ENCODE measurements at regions not wholly inside any gene's neighbourhood (a gene's known extent, or its start where the extent isn't known, plus 50 kb on each side); places are given as distances from the start of the nearest gene placed in this dataset.

- H3K4me3 ChIP-seq, result no peak overlapping the region
- no peaks in the 10 kb centered on the region for H3K79me2 ChIP-seq (ENCODE audit: control insufficient read depth, insufficient read depth, low read length)
- no peaks in the 10 kb centered on the region for H3K36me3 ChIP-seq (ENCODE audit: control insufficient read depth, insufficient read depth, low read length)
- H3K4me2 ChIP-seq (ENCODE audit: insufficient read depth, low read length), result no peak overlapping the region
- intact Hi-C loops (cut with micrococcal nuclease) (loop anchor here (10.0 kb wide), 1 partner anchor 1644 kb away; no protein-coding TSS in a partner anchor), in situ Hi-C loops (cut with MboI) (no loop called here)
- no TSS peak for BruUV-seq (replicated peaks)
- no peak overlapping the region for H3K27ac ChIP-seq (ENCODE audit: extremely low read depth, low read depth, low read length)
- TF ChIP-seq CHD2 (IDR thresholded peaks at IDR 0.05; ENCODE audit: low read depth, low read length), result no peak
- TF ChIP-seq E2F1 (CRISPR knock-in tag; IDR thresholded peaks at IDR 0.05), result no peak
- TF ChIP-seq POLR3A (IDR thresholded peaks at IDR 0.05; ENCODE audit: borderline replicate concordance, extremely low read depth, insufficient read depth, insufficient read length), result no peak
- TF ChIP-seq SNAPC5 (CRISPR knock-in tag; IDR thresholded peaks at IDR 0.05), result no peak
- no peak for TF ChIP-seq PTBP1 (IDR thresholded peaks at IDR 0.05; ENCODE audit: low read depth, low read length)
- no peak for TF ChIP-seq ZNF23 (CRISPR knock-in tag; IDR thresholded peaks at IDR 0.05)
- TF ChIP-seq RBFOX2 (IDR thresholded peaks at IDR 0.05; ENCODE audit: low read depth, low read length), result no peak
- no peak for TF ChIP-seq ZNF512 (tag; IDR thresholded peaks at IDR 0.05)
- TF ChIP-seq MECOM (CRISPR knock-in tag; IDR thresholded peaks at IDR 0.05), result no peak
- no peak for TF ChIP-seq BRD9 (IDR thresholded peaks at IDR 0.05; ENCODE audit: low read depth, partially characterized antibody)
- DNase-seq (ENCODE audit: extremely low read depth in 1 of 4, low spot score in 3 of 4), result no peak
- FAIRE-seq, result no peak
- no peaks in the 10 kb centered on the region for H3K9me1 ChIP-seq (ENCODE audit: control insufficient read depth, insufficient read depth, low read length)
- no peaks in the 10 kb centered on the region for H3K9me3 ChIP-seq (replicated peaks; ENCODE audit: control insufficient read depth, insufficient read depth, low read depth, low read length)
- no peak overlapping the region for H3K9ac ChIP-seq (ENCODE audit: insufficient read depth in 1 of 2, low read depth in 2 of 2, low read length in 2 of 2)
- WGBS (ENCODE audit: insufficient coverage, low coverage, missing lambda C conversion rate), result 3% methylated on average over 3 of the region's 3 CpGs
- H3K4me1 ChIP-seq (replicated peaks in 1 of 2; ENCODE audit: control insufficient read depth in 2 of 2, insufficient read depth in 2 of 2, low read length in 2 of 2), result no peaks in the 10 kb centered on the region
- H4K20me1 ChIP-seq (replicated peaks; ENCODE audit: control insufficient read depth, insufficient read depth, low read length), result no peaks in the 10 kb centered on the region
- POLR2A ChIA-PET, result no interaction called here
- no peak for ATAC-seq
- no peak overlapping the region for H2AFZ ChIP-seq (ENCODE audit: low read depth, low read length)
- CTCF ChIA-PET (ENCODE audit: low intra/inter-chr PET ratio), result no interaction called here
- H3K27me3 ChIP-seq (ENCODE audit: control insufficient read depth in 2 of 2, insufficient read depth in 2 of 2, low read length in 2 of 2), result no peaks in the 10 kb centered on the region
Measured at GRCh38 chr4:111639120-111639690, 506.0 kb upstream of the FAM241A start.
